ENCODE measurements at regions not wholly inside any gene's neighbourhood (a gene's known extent, or its start where the extent isn't known, plus 50 kb on each side); places are given as distances from the start of the nearest gene placed in this dataset.

- Histone ChIP-seq H3F3A (ENCODE audit: insufficient read depth, low read length) (no peaks in the 10 kb centered on the region), H3K9me3 (ENCODE audit: low read length) (no peaks in the 10 kb centered on the region), H3K9ac (ENCODE audit: low read length) (no peak overlapping the region), H2AFZ (ENCODE audit: low read length) (no peak overlapping the region), H3K4me1 (ENCODE audit: insufficient read depth, low read length, severe bottlenecking) (peaks cover 13% of the 10 kb centered on the region), H3K27me3 (ENCODE audit: insufficient read depth, low read length) (no peaks in the 10 kb centered on the region), H3K9me2 (ENCODE audit: low read depth, low read length) (no peaks in the 10 kb centered on the region), H3K4me2 (ENCODE audit: low read length) (no peak overlapping the region), H3K4me3 (ENCODE audit: low read depth, low read length, poor library complexity, severe bottlenecking) (no peak overlapping the region), H3K79me2 (ENCODE audit: insufficient read depth, low read length) (no peaks in the 10 kb centered on the region), H3K36me3 (ENCODE audit: insufficient read depth, low read length) (no peaks in the 10 kb centered on the region), H3K27ac (ENCODE audit: low read depth, low read length, poor library complexity, severe bottlenecking) (no peak overlapping the region), H4K20me1 (ENCODE audit: insufficient read depth, low read length) (no peaks in the 10 kb centered on the region)
- no peak for TF ChIP-seq EZH2 (IDR thresholded peaks at IDR 0.05; ENCODE audit: borderline replicate concordance, low read length)
- TF ChIP-seq CTCF (IDR thresholded peaks at IDR 0.05; ENCODE audit: low read length): no peak
These were observed 182.3 kb upstream of the PHACTR1 start for GRCh38 chr6:12534069-12534853.

- Histone ChIP-seq H2AFZ (ENCODE audit: low read length) (no peak overlapping the region), H3K4me1 (ENCODE audit: insufficient read depth, low read length, severe bottlenecking) (peaks cover 17% of the 10 kb centered on the region), H3K36me3 (ENCODE audit: insufficient read depth, low read length) (no peaks in the 10 kb centered on the region), H3K9me3 (ENCODE audit: low read length) (no peaks in the 10 kb centered on the region), H3K27ac (ENCODE audit: low read depth, low read length, poor library complexity, severe bottlenecking) (no peak overlapping the region), H3K27me3 (ENCODE audit: insufficient read depth, low read length) (no peaks in the 10 kb centered on the region), H4K20me1 (ENCODE audit: insufficient read depth, low read length) (no peaks in the 10 kb centered on the region), H3K4me3 (ENCODE audit: low read depth, low read length, poor library complexity, severe bottlenecking) (no peak overlapping the region), H3K9me2 (ENCODE audit: low read depth, low read length) (no peaks in the 10 kb centered on the region), H3F3A (ENCODE audit: insufficient read depth, low read length) (no peaks in the 10 kb centered on the region), H3K9ac (ENCODE audit: low read length) (no peak overlapping the region), H3K4me2 (ENCODE audit: low read length) (no peak overlapping the region), H3K79me2 (ENCODE audit: insufficient read depth, low read length) (no peaks in the 10 kb centered on the region)
- TF ChIP-seq EZH2 (IDR thresholded peaks at IDR 0.05; ENCODE audit: borderline replicate concordance, low read length) (no peak), CTCF (IDR thresholded peaks at IDR 0.05; ENCODE audit: low read length) (no peak)
These were observed 180.8 kb upstream of the PHACTR1 start for GRCh38 chr6:12535586-12536314.

GRCh38 chr6:12536416-12536815, 180.2 kb upstream of the PHACTR1 start:
- H3K9me2 ChIP-seq (ENCODE audit: low read depth, low read length): no peaks in the 10 kb centered on the region
- H3K27me3 ChIP-seq (ENCODE audit: insufficient read depth, low read length): no peaks in the 10 kb centered on the region
- peaks cover 17% of the 10 kb centered on the region for H3K4me1 ChIP-seq (ENCODE audit: insufficient read depth, low read length, severe bottlenecking)
- no peaks in the 10 kb centered on the region for H3K9me3 ChIP-seq (ENCODE audit: low read length)
- H4K20me1 ChIP-seq (ENCODE audit: insufficient read depth, low read length): no peaks in the 10 kb centered on the region
- H3K4me2 ChIP-seq (ENCODE audit: low read length): no peak overlapping the region
- no peak overlapping the region for H3K4me3 ChIP-seq (ENCODE audit: low read depth, low read length, poor library complexity, severe bottlenecking)
- no peaks in the 10 kb centered on the region for H3K36me3 ChIP-seq (ENCODE audit: insufficient read depth, low read length)
- H2AFZ ChIP-seq (ENCODE audit: low read length): no peak overlapping the region
- H3K79me2 ChIP-seq (ENCODE audit: insufficient read depth, low read length): no peaks in the 10 kb centered on the region
- no peak overlapping the region for H3K27ac ChIP-seq (ENCODE audit: low read depth, low read length, poor library complexity, severe bottlenecking)
- no peaks in the 10 kb centered on the region for H3F3A ChIP-seq (ENCODE audit: insufficient read depth, low read length)
- H3K9ac ChIP-seq (ENCODE audit: low read length): no peak overlapping the region
- no peak for TF ChIP-seq EZH2 (IDR thresholded peaks at IDR 0.05; ENCODE audit: borderline replicate concordance, low read length)
- TF ChIP-seq CTCF (IDR thresholded peaks at IDR 0.05; ENCODE audit: low read length): no peak
